Neural cell (in vitro differentiated cells): ENCODE measurements at regions not wholly inside any gene's neighbourhood (a gene's known extent, or its start where the extent isn't known, plus 50 kb on each side); places are given as distances from the start of the nearest gene placed in this dataset.

Experiments used
- EZH2 ChIP-seq: fragments of 200-600, 300-800 bp; shearing (Covaris generic), sonication (generic); IDR thresholded peaks from 2 replicates; pipeline ENCODE4 v1.6.1; 2014; ENCODE audit warnings: antibody characterized with exemption, low read length, borderline replicate concordance, mild to moderate bottlenecking; ENCODE audit not compliant: insufficient read depth, poor library complexity, severe bottlenecking
- POLR2AphosphoS5 ChIP-seq: IDR thresholded peaks from 2 replicates; pipeline ENCODE4 v1.6.1; 2012
- RAD21 ChIP-seq: fragments of 450-650 bp; conservative IDR thresholded peaks from 2 replicates; pipeline ENCODE4 v1.6.1; 2014; ENCODE audit warnings: antibody characterized with exemption, mild to moderate bottlenecking, moderate library complexity
- SMC3 ChIP-seq: fragments of 450-650 bp; conservative IDR thresholded peaks from 2 replicates; pipeline ENCODE4 v1.6.1; 2014; ENCODE audit warnings: antibody characterized with exemption, mild to moderate bottlenecking, moderate library complexity; ENCODE audit not compliant: poor library complexity
- TAF1 ChIP-seq: IDR thresholded peaks from 2 replicates; pipeline ENCODE4 v1.6.1; 2012; ENCODE audit warnings: low read depth
- TF ChIP-seq, protein P1 (sequence below): IDR thresholded peaks from 2 replicates; pipeline ENCODE4 v1.6.1; 2012; ENCODE audit warnings: borderline replicate concordance
- TF ChIP-seq, protein P2 (sequence below): fragments of 450-650 bp; IDR thresholded peaks from 2 replicates; pipeline ENCODE4 v1.5.1; 2014; ENCODE audit warnings: antibody characterized with exemption, mild to moderate bottlenecking, moderate library complexity; ENCODE audit not compliant: poor library complexity, severe bottlenecking

DNA sequence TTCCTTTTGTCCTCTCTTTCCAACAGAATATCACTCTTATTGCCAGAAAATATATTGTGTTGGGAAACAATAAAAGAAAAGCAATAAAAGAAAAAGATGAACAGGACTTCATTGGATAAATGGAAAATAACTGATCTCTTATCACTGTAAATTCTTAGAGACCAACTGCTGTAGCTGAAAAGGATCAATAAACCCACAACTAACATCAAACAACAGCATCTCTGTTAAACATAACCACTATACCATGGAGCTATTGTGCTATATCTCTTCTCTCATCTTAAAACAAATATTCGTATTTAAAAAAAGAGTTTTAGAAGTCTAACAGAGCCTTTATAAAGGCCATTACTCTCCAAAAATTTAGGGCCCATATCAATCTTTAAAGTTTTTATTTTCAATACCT is 502.4 kb downstream of the TMEM232 start:
- TF ChIP-seq, protein P1, sequence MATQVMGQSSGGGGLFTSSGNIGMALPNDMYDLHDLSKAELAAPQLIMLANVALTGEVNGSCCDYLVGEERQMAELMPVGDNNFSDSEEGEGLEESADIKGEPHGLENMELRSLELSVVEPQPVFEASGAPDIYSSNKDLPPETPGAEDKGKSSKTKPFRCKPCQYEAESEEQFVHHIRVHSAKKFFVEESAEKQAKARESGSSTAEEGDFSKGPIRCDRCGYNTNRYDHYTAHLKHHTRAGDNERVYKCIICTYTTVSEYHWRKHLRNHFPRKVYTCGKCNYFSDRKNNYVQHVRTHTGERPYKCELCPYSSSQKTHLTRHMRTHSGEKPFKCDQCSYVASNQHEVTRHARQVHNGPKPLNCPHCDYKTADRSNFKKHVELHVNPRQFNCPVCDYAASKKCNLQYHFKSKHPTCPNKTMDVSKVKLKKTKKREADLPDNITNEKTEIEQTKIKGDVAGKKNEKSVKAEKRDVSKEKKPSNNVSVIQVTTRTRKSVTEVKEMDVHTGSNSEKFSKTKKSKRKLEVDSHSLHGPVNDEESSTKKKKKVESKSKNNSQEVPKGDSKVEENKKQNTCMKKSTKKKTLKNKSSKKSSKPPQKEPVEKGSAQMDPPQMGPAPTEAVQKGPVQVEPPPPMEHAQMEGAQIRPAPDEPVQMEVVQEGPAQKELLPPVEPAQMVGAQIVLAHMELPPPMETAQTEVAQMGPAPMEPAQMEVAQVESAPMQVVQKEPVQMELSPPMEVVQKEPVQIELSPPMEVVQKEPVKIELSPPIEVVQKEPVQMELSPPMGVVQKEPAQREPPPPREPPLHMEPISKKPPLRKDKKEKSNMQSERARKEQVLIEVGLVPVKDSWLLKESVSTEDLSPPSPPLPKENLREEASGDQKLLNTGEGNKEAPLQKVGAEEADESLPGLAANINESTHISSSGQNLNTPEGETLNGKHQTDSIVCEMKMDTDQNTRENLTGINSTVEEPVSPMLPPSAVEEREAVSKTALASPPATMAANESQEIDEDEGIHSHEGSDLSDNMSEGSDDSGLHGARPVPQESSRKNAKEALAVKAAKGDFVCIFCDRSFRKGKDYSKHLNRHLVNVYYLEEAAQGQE, result no peak
- TF ChIP-seq POLR2AphosphoS5 (no peak), EZH2 (no peak), TAF1 (no peak), SMC3 (no peak), RAD21 (no peak)
- TF ChIP-seq, protein P2, sequence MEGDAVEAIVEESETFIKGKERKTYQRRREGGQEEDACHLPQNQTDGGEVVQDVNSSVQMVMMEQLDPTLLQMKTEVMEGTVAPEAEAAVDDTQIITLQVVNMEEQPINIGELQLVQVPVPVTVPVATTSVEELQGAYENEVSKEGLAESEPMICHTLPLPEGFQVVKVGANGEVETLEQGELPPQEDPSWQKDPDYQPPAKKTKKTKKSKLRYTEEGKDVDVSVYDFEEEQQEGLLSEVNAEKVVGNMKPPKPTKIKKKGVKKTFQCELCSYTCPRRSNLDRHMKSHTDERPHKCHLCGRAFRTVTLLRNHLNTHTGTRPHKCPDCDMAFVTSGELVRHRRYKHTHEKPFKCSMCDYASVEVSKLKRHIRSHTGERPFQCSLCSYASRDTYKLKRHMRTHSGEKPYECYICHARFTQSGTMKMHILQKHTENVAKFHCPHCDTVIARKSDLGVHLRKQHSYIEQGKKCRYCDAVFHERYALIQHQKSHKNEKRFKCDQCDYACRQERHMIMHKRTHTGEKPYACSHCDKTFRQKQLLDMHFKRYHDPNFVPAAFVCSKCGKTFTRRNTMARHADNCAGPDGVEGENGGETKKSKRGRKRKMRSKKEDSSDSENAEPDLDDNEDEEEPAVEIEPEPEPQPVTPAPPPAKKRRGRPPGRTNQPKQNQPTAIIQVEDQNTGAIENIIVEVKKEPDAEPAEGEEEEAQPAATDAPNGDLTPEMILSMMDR, result no peak
